HEK293 (cell line): ENCODE measurements at regions not wholly inside any gene's neighbourhood (a gene's known extent, or its start where the extent isn't known, plus 50 kb on each side); places are given as distances from the start of the nearest gene placed in this dataset.

Experiments
- CTCF ChIP-seq: fragments of 450-650 bp; formaldehyde crosslinking; IDR thresholded peaks from 2 replicates; pipeline ENCODE4 v1.5.1; 2016; ENCODE audit warnings: missing biosample characterization, missing genetic modification characterization
- PBX3 ChIP-seq: sonication (generic); formaldehyde crosslinking; IDR thresholded peaks from 2 replicates; pipeline ENCODE4 v1.8.1; 2022; ENCODE audit warnings: mild to moderate bottlenecking, moderate library complexity, missing genetic modification reagents
- REST ChIP-seq: fragments of 450-650 bp; formaldehyde crosslinking; IDR thresholded peaks from 2 replicates; pipeline ENCODE4 v1.5.1; 2016; ENCODE audit warnings: missing biosample characterization, missing genetic modification characterization
- ZNF114 ChIP-seq: fragments of 450-650 bp; formaldehyde crosslinking; IDR thresholded peaks from 2 replicates; pipeline ENCODE4 v1.5.0; 2017; ENCODE audit warnings: missing biosample characterization, missing genetic modification characterization
- ZNF274 ChIP-seq, 2 experiments: fragments of 200-500 bp in 1 of 2; fragments of 450-650 bp in 1 of 2; sonication (Bioruptor generic) in 1 of 2; formaldehyde crosslinking in 1 of 2; IDR thresholded peaks; 2 replicates each; pipeline versions ENCODE4 v1.5.1 to v1.6.1; 2014 to 2016; ENCODE audit warnings: borderline replicate concordance in 1 of 2, inconsistent platforms in 1 of 2, low read length in 1 of 2, missing biosample characterization in 1 of 2, missing genetic modification characterization in 1 of 2
- ZNF416 ChIP-seq: fragments of 450-650 bp; formaldehyde crosslinking; IDR thresholded peaks from 2 replicates; pipeline ENCODE4 v1.5.1; 2016; ENCODE audit warnings: missing biosample characterization, missing genetic modification characterization
- ZSCAN16 ChIP-seq: fragments of 450-650 bp; formaldehyde crosslinking; IDR thresholded peaks from 2 replicates; pipeline ENCODE4 v1.5.1; 2016; ENCODE audit warnings: missing biosample characterization, missing genetic modification characterization
- ZSCAN23 ChIP-seq: fragments of 450-650 bp; formaldehyde crosslinking; IDR thresholded peaks from 2 replicates; pipeline ENCODE4 v1.5.1; 2016; ENCODE audit warnings: missing biosample characterization, missing genetic modification characterization

GRCh38 chr1:30198451-30198760 lies 525.0 kb downstream of the MATN1 start:
- TF ChIP-seq ZNF416 (tag by site-specific recombination) = no peak
- TF ChIP-seq CTCF = no peak
- TF ChIP-seq ZSCAN23 = no peak
- no peak for TF ChIP-seq ZNF274 (IDR thresholded peaks at IDR 0.05; ENCODE audit: low read length)
- TF ChIP-seq ZNF274 (tag by site-specific recombination; IDR thresholded peaks at IDR 0.05; ENCODE audit: borderline replicate concordance) = no peak
- TF ChIP-seq ZSCAN16 (tag by site-specific recombination) = no peak
- TF ChIP-seq REST (tag by site-specific recombination) = no peak
- TF ChIP-seq ZNF114 (tag by site-specific recombination) = no peak
- TF ChIP-seq PBX3 (CRISPR knock-in tag) = no peak
